A673 (cell line): ENCODE measurements at regions not wholly inside any gene's neighbourhood (a gene's known extent, or its start where the extent isn't known, plus 50 kb on each side); places are given as distances from the start of the nearest gene placed in this dataset.
A peak's percentile ranks its signal among the peaks of the same experiment; 100 is the strongest.

ENCODE experiments used
- BruUV-seq: library from RNA; stranded (reverse); fragments of 400-500 nt; replicated peaks from 2 replicates; lab custom pipeline; 2021; lab: Mats Ljungman, UMichigan
- CTCF ChIA-PET: fragments of 300-600 bp; sonication (Branson Sonifier 250); formaldehyde crosslinking; loops from one replicate; lab custom pipeline; 2022; ENCODE audit warnings: antibody characterized with exemption; lab: Charles Lee
- POLR2A ChIA-PET: fragments of 300-600 bp; sonication (Branson Sonifier 250); formaldehyde crosslinking; loops from one replicate; lab custom pipeline; 2022; ENCODE audit warnings: antibody characterized with exemption; ENCODE audit not compliant: low non-redundant PET; lab: Charles Lee
- DNase-seq: peaks from one replicate; pipeline ENCODE4 v3.0.0-alpha.2; 2015; ENCODE audit warnings: low spot score
- H3K27ac ChIP-seq: fragments of 200-600 bp; sonication (generic); 2 replicates; pipeline ENCODE4 v1.5.1; 2016; ENCODE audit warnings: mixed run types, low read depth, mild to moderate bottlenecking, mixed read lengths, antibody characterized with exemption, low read length; ENCODE audit not compliant: poor library complexity, severe bottlenecking
- H3K27me3 ChIP-seq: fragments of 200-600 bp; sonication (generic); replicated peaks from 2 replicates; pipeline ENCODE4 v1.6.1; 2017; ENCODE audit warnings: mixed run types, low read depth, mild to moderate bottlenecking, mixed read lengths, antibody characterized with exemption, low read length; ENCODE audit not compliant: insufficient read depth, poor library complexity
- H3K36me3 ChIP-seq: fragments of 200-600 bp; sonication (generic); 2 replicates; pipeline ENCODE4 v1.6.1; 2016; ENCODE audit warnings: mixed run types, mild to moderate bottlenecking, mixed read lengths, antibody characterized with exemption, low read length; ENCODE audit not compliant: insufficient read depth, poor library complexity, severe bottlenecking
- H3K4me1 ChIP-seq: fragments of 200-600 bp; sonication (generic); 2 replicates; pipeline ENCODE4 v1.6.1; 2017; ENCODE audit warnings: mixed run types, mild to moderate bottlenecking, mixed read lengths, antibody characterized with exemption, low read length; ENCODE audit not compliant: insufficient read depth, poor library complexity, severe bottlenecking
- H3K4me3 ChIP-seq: fragments of 200-600 bp; sonication (generic); 2 replicates; pipeline ENCODE4 v1.5.1; 2016; ENCODE audit warnings: low read depth, mixed run types, mild to moderate bottlenecking, mixed read lengths, low read length; ENCODE audit not compliant: poor library complexity, severe bottlenecking
- H3K9me3 ChIP-seq: fragments of 200-600 bp; sonication (generic); 2 replicates; pipeline ENCODE4 v1.6.1; 2016; ENCODE audit warnings: mixed run types, low read depth, mild to moderate bottlenecking, mixed read lengths, antibody characterized with exemption, low read length; ENCODE audit not compliant: poor library complexity, severe bottlenecking
- EZH2 ChIP-seq: fragments of 200-600 bp; sonication (generic); IDR thresholded peaks from 2 replicates; pipeline ENCODE4 v1.6.1; 2017; ENCODE audit warnings: borderline replicate concordance, low read depth, mild to moderate bottlenecking, mixed read lengths, antibody characterized with exemption, low read length; ENCODE audit not compliant: poor library complexity, severe bottlenecking
- intact Hi-C: fragments of 100-400 bp; cut with micrococcal nuclease; formaldehyde crosslinking; loops from one replicate; pipeline ENCODE4 v1.10.0; 2022; ENCODE audit not compliant: unreplicated experiment
- TF ChIP-seq, protein P1 (sequence below): fragments of 300-800, 200-600 bp; sonication (generic); conservative IDR thresholded peaks from 2 replicates; pipeline ENCODE4 v1.5.1; 2017; ENCODE audit warnings: low read depth, mild to moderate bottlenecking, antibody characterized with exemption, low read length, moderate library complexity, mixed read lengths

DNA sequence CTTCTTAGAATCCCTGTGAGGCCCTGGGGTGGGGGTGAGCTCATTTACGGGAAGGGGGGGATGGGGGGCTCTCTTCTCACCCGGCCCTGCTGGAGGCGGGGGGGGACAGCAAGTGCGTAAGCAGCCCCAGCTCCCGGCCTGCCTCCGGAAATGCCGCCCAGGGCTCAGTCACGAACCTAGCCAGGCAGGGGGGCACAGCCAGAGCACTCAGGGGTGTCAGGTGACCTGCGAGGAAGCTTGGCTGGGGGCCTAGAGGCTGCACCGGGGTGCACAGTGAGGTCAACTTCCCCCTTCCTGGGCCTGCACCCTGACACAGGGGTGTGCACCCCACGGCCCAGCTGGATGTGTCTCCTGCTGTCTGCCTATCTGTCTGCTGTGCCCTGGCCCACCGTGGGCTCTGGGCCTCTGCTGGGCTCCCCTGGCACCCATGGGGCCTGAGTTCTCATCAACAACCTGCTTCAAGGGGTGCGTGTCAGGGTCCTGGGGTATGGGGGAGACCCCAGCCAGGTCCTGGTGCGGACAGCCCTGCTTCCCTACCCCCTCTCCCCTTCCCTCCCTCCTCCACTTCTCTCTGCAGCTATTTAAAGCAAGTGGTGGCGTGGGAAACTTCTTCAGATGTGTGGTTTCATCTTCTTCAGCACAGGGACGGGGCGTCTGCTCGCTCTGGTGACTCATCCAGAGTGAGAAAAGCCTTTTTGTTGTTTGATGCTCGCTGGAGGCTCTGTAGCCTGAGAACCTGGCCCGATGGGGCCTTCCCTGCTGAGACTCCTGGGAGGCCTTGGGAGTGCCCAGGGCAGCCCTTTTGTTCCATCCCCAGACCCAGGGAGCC, 92.5 kb upstream of the RUNX3 start:
- POLR2A ChIA-PET = interaction anchor here (0.7 kb wide), 1 partner anchor 99 kb away, joined by 12 read pairs; no protein-coding TSS in a partner anchor

DNA sequence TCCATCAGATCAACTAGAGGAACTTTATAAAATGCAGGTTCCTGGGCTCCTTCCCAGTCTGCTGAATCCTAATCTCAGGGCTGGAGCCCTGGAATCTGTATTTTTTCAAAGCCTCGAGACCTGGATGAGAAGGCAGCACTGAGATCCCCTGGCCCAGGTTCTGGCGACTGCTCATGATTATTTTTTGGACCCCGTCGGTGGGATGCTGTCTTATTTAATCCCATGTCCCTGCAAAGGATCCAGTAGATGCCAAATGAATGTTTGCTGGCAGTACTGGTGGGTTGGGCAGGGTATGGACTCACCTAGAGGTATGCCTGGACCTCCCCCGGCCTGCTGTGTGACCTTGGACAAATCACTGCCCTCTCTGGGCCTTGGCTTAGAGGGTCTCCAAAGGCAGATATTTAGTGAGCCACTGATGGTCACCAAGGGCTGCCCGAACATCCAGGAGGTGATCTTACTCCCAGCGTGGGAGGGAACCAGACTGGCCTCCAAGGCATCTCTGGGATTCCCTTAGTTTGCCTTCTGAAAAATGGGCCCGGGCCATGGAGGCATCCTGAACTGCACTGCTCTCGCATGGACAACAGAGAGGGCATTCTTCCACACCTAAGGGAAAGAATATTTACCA, 91.6 kb upstream of the RUNX3 start:
- Histone ChIP-seq H3K4me3 (no peak overlapping the region), H3K9me3 (no peaks in the 10 kb centered on the region), H3K4me1 (peaks cover 28% of the 10 kb centered on the region), H3K36me3 (no peaks in the 10 kb centered on the region), H3K27ac (peak overlapping the region; percentile 89), H3K27me3 (no peaks in the 10 kb centered on the region)
- ChIA-PET POLR2A (interaction anchor here (0.7 kb wide), 1 partner anchor 100 kb away, joined by 12 read pairs; no protein-coding TSS in a partner anchor), CTCF (interaction anchor here (0.6 to 0.9 kb wide), 5 partner anchors 16 to 1037 kb away, joined by 3 to 10 read pairs (median 5); partner anchors contain the start of gene MACO1)
- intact Hi-C loops = no loop called here
- TF ChIP-seq, protein P1, sequence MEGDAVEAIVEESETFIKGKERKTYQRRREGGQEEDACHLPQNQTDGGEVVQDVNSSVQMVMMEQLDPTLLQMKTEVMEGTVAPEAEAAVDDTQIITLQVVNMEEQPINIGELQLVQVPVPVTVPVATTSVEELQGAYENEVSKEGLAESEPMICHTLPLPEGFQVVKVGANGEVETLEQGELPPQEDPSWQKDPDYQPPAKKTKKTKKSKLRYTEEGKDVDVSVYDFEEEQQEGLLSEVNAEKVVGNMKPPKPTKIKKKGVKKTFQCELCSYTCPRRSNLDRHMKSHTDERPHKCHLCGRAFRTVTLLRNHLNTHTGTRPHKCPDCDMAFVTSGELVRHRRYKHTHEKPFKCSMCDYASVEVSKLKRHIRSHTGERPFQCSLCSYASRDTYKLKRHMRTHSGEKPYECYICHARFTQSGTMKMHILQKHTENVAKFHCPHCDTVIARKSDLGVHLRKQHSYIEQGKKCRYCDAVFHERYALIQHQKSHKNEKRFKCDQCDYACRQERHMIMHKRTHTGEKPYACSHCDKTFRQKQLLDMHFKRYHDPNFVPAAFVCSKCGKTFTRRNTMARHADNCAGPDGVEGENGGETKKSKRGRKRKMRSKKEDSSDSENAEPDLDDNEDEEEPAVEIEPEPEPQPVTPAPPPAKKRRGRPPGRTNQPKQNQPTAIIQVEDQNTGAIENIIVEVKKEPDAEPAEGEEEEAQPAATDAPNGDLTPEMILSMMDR = no peak
- no TSS peak for BruUV-seq
- peak; percentile 39 for DNase-seq

More for the DNA sequence above, 92.5 kb upstream of the RUNX3 start:
- intact Hi-C loops = no loop called here
- H3K9me3 ChIP-seq = no peaks in the 10 kb centered on the region
- DNase-seq = peak; percentile 91
- BruUV-seq = no TSS peak
- H3K27ac ChIP-seq = peak overlapping the region; percentile 89
- no peak overlapping the region for H3K4me3 ChIP-seq
- peaks cover 28% of the 10 kb centered on the region for H3K4me1 ChIP-seq
- TF ChIP-seq, protein P1 = no peak
- no peak for TF ChIP-seq EZH2
- CTCF ChIA-PET = interaction anchor here (0.6 to 0.9 kb wide), 5 partner anchors 15 to 1038 kb away, joined by 3 to 10 read pairs (median 5); partner anchors contain the start of gene MACO1
- H3K27me3 ChIP-seq = no peaks in the 10 kb centered on the region
- H3K36me3 ChIP-seq = no peaks in the 10 kb centered on the region

DNA sequence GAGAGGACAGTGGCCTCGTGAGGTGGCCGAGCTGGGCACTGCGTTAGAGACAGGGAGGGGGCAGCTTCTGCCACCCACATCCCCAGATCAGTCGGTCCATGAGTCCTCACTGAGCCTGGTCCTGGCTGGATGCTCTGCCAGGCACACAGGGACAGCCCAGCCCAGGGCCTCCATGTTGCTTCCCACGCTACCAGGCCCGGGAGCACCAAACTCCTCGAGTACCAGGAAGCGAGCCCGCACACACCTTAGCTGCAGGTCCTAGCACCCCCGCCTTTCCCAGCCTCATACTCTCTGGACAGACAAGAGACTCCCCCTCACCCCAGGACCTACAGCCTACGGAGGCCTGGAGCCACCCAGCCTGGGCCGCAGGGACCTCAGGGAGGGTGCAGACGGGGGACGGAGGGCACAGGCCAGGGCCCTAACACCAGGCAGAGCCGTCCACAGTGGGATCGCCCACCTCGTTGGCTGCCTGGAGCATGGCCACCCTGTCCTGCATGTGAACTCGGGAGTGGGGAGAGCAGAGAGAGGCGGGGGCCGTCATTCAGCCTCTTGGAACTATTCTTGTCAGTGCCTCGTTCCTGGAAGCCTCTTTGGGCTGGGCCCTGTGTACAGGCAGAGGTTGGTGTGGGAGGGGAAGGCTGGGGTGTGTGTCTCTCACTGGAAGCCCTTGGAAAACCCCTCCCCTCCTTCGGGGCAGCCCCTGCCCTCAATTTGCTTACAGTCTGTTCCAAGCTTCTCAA, 90.9 kb upstream of the RUNX3 start:
- no peak for DNase-seq
- H3K36me3 ChIP-seq = no peaks in the 10 kb centered on the region
- H3K27ac ChIP-seq = peak overlapping the region; percentile 89
- no peaks in the 10 kb centered on the region for H3K27me3 ChIP-seq
- POLR2A ChIA-PET = no interaction called here
- intact Hi-C loops = no loop called here
- no peaks in the 10 kb centered on the region for H3K9me3 ChIP-seq
- peaks cover 28% of the 10 kb centered on the region for H3K4me1 ChIP-seq
- no peak for TF ChIP-seq EZH2
- TF ChIP-seq, protein P1 = no peak
- H3K4me3 ChIP-seq = no peak overlapping the region
- CTCF ChIA-PET = no interaction called here
- BruUV-seq = no TSS peak
